GM23248 (cell line): ENCODE measurements at regions not wholly inside any gene's neighbourhood (a gene's known extent, or its start where the extent isn't known, plus 50 kb on each side); places are given as distances from the start of the nearest gene placed in this dataset.

Experiments used
- EZH2 ChIP-seq: fragments of 200-600 bp; sonication (generic); IDR thresholded peaks from 2 replicates; pipeline ENCODE4 v1.6.1; 2018; ENCODE audit warnings: antibody characterized with exemption, mild to moderate bottlenecking; ENCODE audit not compliant: insufficient read depth, poor library complexity, severe bottlenecking
- EZH2phosphoT487 ChIP-seq: fragments of 200-600 bp; sonication (generic); IDR thresholded peaks from 2 replicates; pipeline ENCODE4 v1.6.1; 2018; ENCODE audit warnings: antibody characterized with exemption, moderate library complexity, mild to moderate bottlenecking, low read depth; ENCODE audit not compliant: insufficient read depth

DNA sequence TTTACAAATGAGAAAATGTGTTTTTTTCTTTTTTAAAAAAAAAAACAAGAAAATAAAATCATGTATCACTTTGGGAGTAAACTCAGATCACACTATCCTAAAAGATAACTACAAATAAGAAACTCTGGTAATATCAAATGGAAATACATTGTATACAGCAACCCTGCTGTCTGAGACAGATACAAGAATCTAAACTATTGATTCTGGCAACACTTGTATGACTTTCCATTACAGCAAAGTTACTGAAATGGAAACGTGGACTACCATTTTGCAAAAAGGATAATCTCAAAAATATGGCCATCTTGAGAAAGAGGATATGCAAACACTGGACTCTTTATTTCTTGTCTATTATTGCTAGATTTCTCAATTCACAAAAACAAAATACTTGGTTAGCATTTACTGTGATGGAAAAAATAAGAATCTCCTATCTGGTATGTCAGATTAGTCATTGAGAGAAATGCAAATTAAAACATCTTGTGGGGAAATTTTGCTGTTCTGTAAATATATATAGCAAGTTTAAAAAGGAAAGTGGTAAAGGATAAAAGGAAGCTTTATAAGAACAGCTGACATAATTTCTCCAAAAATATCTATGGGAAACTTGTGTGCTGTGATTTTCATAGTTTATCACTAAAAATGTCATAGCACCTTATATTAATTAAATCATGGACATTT is 112.9 kb upstream of the FER start:
- TF ChIP-seq EZH2 (no peak), EZH2phosphoT487 (no peak)
